ENCODE measurements at regions not wholly inside any gene's neighbourhood (a gene's known extent, or its start where the extent isn't known, plus 50 kb on each side); places are given as distances from the start of the nearest gene placed in this dataset.

DNA sequence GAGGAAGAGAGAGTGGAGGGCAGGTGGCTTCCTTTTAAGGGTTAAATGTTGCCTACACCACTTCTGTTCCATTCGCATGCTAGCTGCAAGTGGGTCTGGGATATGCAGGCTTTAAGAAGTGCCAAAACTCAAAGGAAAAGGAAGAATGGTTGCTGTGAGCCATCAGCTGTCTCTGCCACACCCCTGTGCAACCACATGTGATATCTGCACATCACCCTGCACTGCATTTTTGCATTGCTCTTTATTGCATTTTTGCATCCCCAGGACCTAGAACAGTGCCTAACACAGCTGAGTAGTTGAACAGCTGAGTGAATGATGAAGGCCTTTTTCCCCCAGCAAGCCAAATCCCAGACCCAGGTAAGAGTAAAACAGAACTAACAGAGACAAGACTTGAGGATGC is 136.1 kb downstream of the ZIC5 start (continued):
- TF ChIP-seq NR2C2 (CRISPR knock-in tag; IDR thresholded peaks at IDR 0.05; ENCODE audit: borderline replicate concordance): no peak
- TF ChIP-seq POLR2A (IDR thresholded peaks at IDR 0.05; ENCODE audit: insufficient read depth in 1 of 2, low read depth in 2 of 2, low read length in 2 of 2): no peak

DNA sequence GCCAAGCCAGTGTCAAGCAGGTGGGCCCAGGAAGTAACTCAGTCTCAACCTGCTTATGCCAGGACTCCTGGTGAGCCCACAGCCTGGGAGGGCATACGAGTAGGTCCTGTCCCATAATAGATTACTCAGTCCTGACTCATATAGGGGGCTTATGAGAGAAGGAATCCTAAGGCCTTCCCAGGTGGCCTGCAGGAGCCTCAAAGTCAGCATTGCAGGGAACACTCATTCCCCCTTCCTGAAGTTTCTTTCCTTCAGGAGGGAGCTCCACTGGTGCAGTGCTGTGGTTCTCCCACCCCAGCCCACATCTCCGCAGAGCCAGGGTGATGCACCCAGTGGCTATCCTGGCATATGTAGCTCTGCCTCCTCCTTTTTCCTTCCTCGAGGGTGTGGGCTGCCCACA is 137.3 kb downstream of the ZIC5 start:
- Histone ChIP-seq H3K27me3 (ENCODE audit: control insufficient read depth in 1 of 2, insufficient read depth in 2 of 2, low read length in 2 of 2) (no peaks in the 10 kb centered on the region), H3K4me1 (ENCODE audit: insufficient read depth, low read length) (peaks cover 16% of the 10 kb centered on the region), H2AFZ (ENCODE audit: low read length) (no peak overlapping the region), H3K79me2 (ENCODE audit: insufficient read depth, low read length) (no peaks in the 10 kb centered on the region), H3K4me3 (replicated peaks in 1 of 3; ENCODE audit: insufficient read depth in 1 of 3, low read depth in 2 of 3, low read length in 3 of 3) (no peak overlapping the region), H3K36me3 (replicated peaks in 1 of 2; ENCODE audit: control insufficient read depth in 1 of 2, insufficient read depth in 2 of 2, low read length in 2 of 2) (no peaks in the 10 kb centered on the region), H4K20me1 (ENCODE audit: insufficient read depth, low read length) (no peaks in the 10 kb centered on the region), H3K9ac (ENCODE audit: insufficient read depth, low read depth, low read length) (no peak overlapping the region), H3K4me2 (ENCODE audit: low read depth, low read length) (no peak overlapping the region), H3K9me3 (ENCODE audit: low read length) (no peaks in the 10 kb centered on the region), H3K27ac (ENCODE audit: extremely low read length, insufficient read depth, low read length) (no peak overlapping the region)
- BruUV-seq (replicated peaks): no TSS peak
- ChIA-PET CTCF (ENCODE audit: low intra/inter-chr PET ratio, low total read pairs) (no interaction called here), POLR2A (no interaction called here)
- 40% methylated on average over 2 of the region's 3 CpGs for WGBS (ENCODE audit: low lambda C conversion rate)
- no peak for DNase-seq (ENCODE audit: low spot score)
- in situ Hi-C loops (cut with HindIII; ENCODE audit: extremely low pct_ligation_motif_present, low pct_unique_long_range_greater_than_20kb) (no loop called here), intact Hi-C loops (cut with micrococcal nuclease; ENCODE audit: unreplicated experiment) (no loop called here)
- no peak for ATAC-seq
- no peak for FAIRE-seq
- TF ChIP-seq SP4 (CRISPR knock-in tag; IDR thresholded peaks at IDR 0.05): no peak
- TF ChIP-seq SETDB1 (CRISPR knock-in tag; IDR thresholded peaks at IDR 0.05; ENCODE audit: borderline replicate concordance): no peak
- no peak for TF ChIP-seq CAMTA2 (CRISPR knock-in tag; IDR thresholded peaks at IDR 0.05; ENCODE audit: borderline replicate concordance)
- TF ChIP-seq ZNF468 (CRISPR knock-in tag; IDR thresholded peaks at IDR 0.05): no peak
- TF ChIP-seq, protein P1, sequence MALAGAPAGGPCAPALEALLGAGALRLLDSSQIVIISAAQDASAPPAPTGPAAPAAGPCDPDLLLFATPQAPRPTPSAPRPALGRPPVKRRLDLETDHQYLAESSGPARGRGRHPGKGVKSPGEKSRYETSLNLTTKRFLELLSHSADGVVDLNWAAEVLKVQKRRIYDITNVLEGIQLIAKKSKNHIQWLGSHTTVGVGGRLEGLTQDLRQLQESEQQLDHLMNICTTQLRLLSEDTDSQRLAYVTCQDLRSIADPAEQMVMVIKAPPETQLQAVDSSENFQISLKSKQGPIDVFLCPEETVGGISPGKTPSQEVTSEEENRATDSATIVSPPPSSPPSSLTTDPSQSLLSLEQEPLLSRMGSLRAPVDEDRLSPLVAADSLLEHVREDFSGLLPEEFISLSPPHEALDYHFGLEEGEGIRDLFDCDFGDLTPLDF (CRISPR knock-in tag; IDR thresholded peaks at IDR 0.05): no peak

DNA sequence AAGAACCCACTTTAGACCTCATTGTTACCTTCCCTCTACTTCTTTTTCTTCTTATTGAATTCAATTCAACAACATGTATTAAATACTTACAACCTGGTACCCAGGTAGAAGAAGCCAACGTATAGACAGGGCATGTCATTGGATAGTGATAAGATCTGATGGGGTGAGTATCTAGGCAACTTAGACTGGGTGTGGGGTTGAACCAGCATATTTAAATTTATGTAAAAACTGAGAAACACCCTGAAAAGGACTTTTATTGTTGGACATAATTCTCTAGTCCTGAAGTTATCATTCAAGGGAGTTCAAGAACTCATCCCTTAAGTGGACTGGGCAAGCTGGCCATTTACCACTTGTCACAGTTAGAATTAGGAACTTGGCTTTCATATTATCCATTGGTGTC is 139.2 kb downstream of the ZIC5 start:
- WGBS (ENCODE audit: low lambda C conversion rate): 88% methylated on average over 1 of the region's 1 CpG
- in situ Hi-C loops (cut with HindIII; ENCODE audit: extremely low pct_ligation_motif_present, low pct_unique_long_range_greater_than_20kb): no loop called here
- TF ChIP-seq ZNF775 (CRISPR knock-in tag; IDR thresholded peaks at IDR 0.05; ENCODE audit: borderline replicate concordance) (no peak), ZNF225 (CRISPR knock-in tag; IDR thresholded peaks at IDR 0.05) (no peak), FLYWCH1 (CRISPR knock-in tag; IDR thresholded peaks at IDR 0.05) (no peak), ZNF747 (CRISPR knock-in tag; IDR thresholded peaks at IDR 0.05; ENCODE audit: borderline replicate concordance) (no peak), ZNF562 (CRISPR knock-in tag; IDR thresholded peaks at IDR 0.05; ENCODE audit: borderline replicate concordance) (no peak)
- TF ChIP-seq, protein P2, sequence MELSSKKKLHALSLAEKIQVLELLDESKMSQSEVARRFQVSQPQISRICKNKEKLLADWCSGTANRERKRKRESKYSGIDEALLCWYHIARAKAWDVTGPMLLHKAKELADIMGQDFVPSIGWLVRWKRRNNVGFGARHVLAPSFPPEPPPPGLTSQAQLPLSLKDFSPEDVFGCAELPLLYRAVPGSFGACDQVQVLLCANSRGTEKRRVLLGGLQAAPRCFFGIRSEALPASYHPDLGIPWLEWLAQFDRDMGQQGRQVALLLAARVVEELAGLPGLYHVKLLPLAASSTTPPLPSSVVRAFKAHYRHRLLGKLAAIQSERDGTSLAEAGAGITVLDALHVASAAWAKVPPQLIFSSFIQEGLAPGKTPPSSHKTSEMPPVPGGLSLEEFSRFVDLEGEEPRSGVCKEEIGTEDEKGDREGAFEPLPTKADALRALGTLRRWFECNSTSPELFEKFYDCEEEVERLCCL (CRISPR knock-in tag; IDR thresholded peaks at IDR 0.05; ENCODE audit: borderline replicate concordance): no peak
- TF ChIP-seq, protein P3, sequence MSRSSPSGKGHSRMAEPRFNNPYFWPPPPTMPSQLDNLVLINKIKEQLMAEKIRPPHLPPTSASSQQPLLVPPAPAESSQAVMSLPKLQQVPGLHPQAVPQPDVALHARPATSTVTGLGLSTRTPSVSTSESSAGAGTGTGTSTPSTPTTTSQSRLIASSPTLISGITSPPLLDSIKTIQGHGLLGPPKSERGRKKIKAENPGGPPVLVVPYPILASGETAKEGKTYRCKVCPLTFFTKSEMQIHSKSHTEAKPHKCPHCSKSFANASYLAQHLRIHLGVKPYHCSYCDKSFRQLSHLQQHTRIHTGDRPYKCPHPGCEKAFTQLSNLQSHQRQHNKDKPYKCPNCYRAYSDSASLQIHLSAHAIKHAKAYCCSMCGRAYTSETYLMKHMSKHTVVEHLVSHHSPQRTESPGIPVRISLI (CRISPR knock-in tag; IDR thresholded peaks at IDR 0.05; ENCODE audit: borderline replicate concordance): no peak
- TF ChIP-seq, protein P4, sequence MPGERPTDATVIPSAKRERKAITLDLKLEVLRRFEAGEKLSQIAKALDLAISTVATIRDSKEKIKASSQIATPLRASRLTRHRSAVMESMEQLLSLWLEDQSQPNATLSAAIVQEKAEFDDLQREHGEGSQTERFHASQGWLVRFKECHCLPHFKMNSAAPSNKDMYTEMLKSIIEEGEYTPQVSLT (CRISPR knock-in tag; IDR thresholded peaks at IDR 0.05; ENCODE audit: borderline replicate concordance, low read depth): no peak

More for the DNA sequence above, 139.2 kb downstream of the ZIC5 start:
- intact Hi-C loops (cut with micrococcal nuclease; ENCODE audit: unreplicated experiment): no loop called here
- ChIA-PET POLR2A (no interaction called here), CTCF (ENCODE audit: low intra/inter-chr PET ratio, low total read pairs) (no interaction called here)
- no peak for ATAC-seq
- H3K79me2 ChIP-seq (ENCODE audit: insufficient read depth, low read length): no peaks in the 10 kb centered on the region
- no peaks in the 10 kb centered on the region for H3K36me3 ChIP-seq (replicated peaks in 1 of 2; ENCODE audit: control insufficient read depth in 1 of 2, insufficient read depth in 2 of 2, low read length in 2 of 2)
- no peak for FAIRE-seq
- H3K27ac ChIP-seq (ENCODE audit: extremely low read length, insufficient read depth, low read length): no peak overlapping the region
- H4K20me1 ChIP-seq (ENCODE audit: insufficient read depth, low read length): no peaks in the 10 kb centered on the region
- H3K4me1 ChIP-seq (ENCODE audit: insufficient read depth, low read length): peaks cover 19% of the 10 kb centered on the region
- H3K4me3 ChIP-seq (replicated peaks in 1 of 3; ENCODE audit: insufficient read depth in 1 of 3, low read depth in 2 of 3, low read length in 3 of 3): no peak overlapping the region
- BruUV-seq (replicated peaks): no TSS peak
- H3K27me3 ChIP-seq (ENCODE audit: control insufficient read depth in 1 of 2, insufficient read depth in 2 of 2, low read length in 2 of 2): no peaks in the 10 kb centered on the region
- no peak overlapping the region for H2AFZ ChIP-seq (ENCODE audit: low read length)
- no peaks in the 10 kb centered on the region for H3K9me3 ChIP-seq (ENCODE audit: low read length)
- H3K4me2 ChIP-seq (ENCODE audit: low read depth, low read length): no peak overlapping the region
- no peak overlapping the region for H3K9ac ChIP-seq (ENCODE audit: insufficient read depth, low read depth, low read length)
- no peak for DNase-seq (ENCODE audit: low spot score)
